ENCODE measurements at regions not wholly inside any gene's neighbourhood (a gene's known extent, or its start where the extent isn't known, plus 50 kb on each side); places are given as distances from the start of the nearest gene placed in this dataset.

GRCh38 chr14:84532016-84532415 is 997.9 kb upstream of the FLRT2 start:
- no peak for TF ChIP-seq CTCF (IDR thresholded peaks at IDR 0.05; ENCODE audit: insufficient read depth, low read depth, low read length, missing control alignments)
- no peak for DNase-seq (ENCODE audit: low read depth)
- no peak overlapping the region for H3K4me3 ChIP-seq (ENCODE audit: low read depth, low read length)

GRCh38 chr14:84533181-84533725 is 996.7 kb upstream of the FLRT2 start:
- TF ChIP-seq CTCF (IDR thresholded peaks at IDR 0.05; ENCODE audit: insufficient read depth, low read depth, low read length, missing control alignments), result no peak
- H3K4me3 ChIP-seq (ENCODE audit: low read depth, low read length), result no peak overlapping the region
- no peak for DNase-seq (ENCODE audit: low read depth)

DNA sequence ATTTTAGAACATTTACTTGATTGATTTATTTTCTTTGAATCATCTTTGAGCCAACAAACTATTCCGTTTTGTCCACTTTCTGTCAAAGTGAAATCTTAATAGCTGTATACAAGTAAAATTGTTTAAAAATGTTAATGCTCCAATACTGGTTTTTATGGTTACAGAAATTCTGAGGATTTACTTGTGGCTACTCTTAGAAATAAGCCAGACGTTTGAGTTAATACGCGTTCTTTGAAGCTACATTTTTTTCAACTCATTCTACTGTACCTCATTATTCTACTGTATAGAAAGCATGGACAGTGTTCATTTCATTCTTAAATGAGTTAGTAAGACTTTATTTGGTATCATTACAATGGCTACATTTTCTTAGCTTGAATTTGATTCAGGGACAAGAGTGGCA is 996.2 kb upstream of the FLRT2 start:
- no peak for DNase-seq (ENCODE audit: low read depth)
- no peak for TF ChIP-seq CTCF (IDR thresholded peaks at IDR 0.05; ENCODE audit: insufficient read depth, low read depth, low read length, missing control alignments)
- no peak overlapping the region for H3K4me3 ChIP-seq (ENCODE audit: low read depth, low read length)

DNA sequence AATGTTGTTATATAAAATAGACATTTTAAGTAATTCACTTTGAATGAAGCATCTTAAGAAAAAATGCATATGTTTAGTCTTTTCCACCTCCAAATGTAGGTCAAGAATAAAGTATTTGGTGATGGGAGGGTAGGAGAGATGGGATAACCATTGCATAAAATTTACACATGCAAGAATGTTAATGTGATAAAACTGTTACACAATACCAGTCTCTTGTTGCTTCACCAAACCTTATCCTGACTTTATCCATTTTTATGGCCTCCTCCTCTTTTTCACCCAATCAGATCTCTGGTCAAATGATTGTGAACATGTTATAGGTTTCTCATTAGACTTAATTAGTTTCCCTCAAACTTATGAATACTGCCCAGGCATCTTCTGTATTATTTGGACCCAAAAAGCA is 994.5 kb upstream of the FLRT2 start:
- no peak for DNase-seq (ENCODE audit: low read depth)
- no peak for TF ChIP-seq CTCF (IDR thresholded peaks at IDR 0.05; ENCODE audit: insufficient read depth, low read depth, low read length, missing control alignments)
- no peak overlapping the region for H3K4me3 ChIP-seq (ENCODE audit: low read depth, low read length)

- TF ChIP-seq CTCF (IDR thresholded peaks at IDR 0.05; ENCODE audit: insufficient read depth, low read depth, low read length, missing control alignments), result no peak
- DNase-seq (ENCODE audit: low read depth), result no peak
Observed at GRCh38 chr14:84535976-84536375, 994.0 kb upstream of the FLRT2 start.

DNA sequence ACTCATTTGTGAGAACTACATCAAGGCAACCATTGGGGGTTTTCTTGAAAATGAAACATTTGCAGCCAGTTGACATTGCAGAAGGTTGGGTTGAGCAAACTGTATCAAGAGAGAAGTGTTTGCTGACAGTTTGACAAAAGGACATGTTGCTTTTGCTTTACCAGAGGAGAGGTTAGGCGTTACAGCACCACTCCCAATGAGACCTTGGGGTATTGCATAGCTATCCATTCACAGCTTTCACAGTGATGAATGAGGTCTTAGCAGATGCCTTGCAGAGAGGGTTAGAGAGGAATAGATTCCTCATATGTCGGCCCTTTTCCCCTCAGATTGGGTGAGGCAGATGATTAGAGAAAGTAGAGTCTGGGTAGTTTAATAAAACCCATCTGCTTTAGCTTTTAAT is 988.9 kb upstream of the FLRT2 start:
- DNase-seq (ENCODE audit: low read depth), result no peak
- TF ChIP-seq CTCF (IDR thresholded peaks at IDR 0.05; ENCODE audit: insufficient read depth, low read depth, low read length, missing control alignments), result no peak
- H3K4me3 ChIP-seq (ENCODE audit: low read depth, low read length), result no peak overlapping the region

More at GRCh38 chr14:84535976-84536375, 994.0 kb upstream of the FLRT2 start:
- H3K4me3 ChIP-seq (ENCODE audit: low read depth, low read length), result no peak overlapping the region

DNA sequence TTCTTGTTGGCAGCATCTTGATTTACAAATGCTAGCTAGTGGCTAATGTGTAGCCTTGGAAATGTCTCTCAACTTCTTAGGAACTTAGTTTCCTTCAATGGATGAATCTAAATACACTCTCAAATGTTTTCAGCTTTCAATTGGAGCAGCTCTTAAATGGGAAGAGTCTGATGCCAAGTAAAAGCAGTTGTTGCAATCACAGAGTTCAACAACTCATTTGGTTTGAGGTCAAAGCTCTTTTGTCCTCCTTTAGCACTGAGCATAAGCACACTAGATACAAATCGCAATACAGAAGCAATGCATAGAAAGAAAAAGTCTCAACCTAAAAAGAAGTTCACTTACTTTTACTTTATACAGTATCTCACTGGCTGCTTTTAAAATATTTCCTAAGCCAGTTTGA is 986.1 kb upstream of the FLRT2 start:
- H3K4me3 ChIP-seq (ENCODE audit: low read depth, low read length), result no peak overlapping the region
- no peak for TF ChIP-seq CTCF (IDR thresholded peaks at IDR 0.05; ENCODE audit: insufficient read depth, low read depth, low read length, missing control alignments)
- no peak for DNase-seq (ENCODE audit: low read depth)

All from GM12865 (cell line).